Activated B cell treated with CpG ODN at 0.5 μM for 24 hours (primary cell): ENCODE measurements at regions not wholly inside any gene's neighbourhood (a gene's known extent, or its start where the extent isn't known, plus 50 kb on each side); places are given as distances from the start of the nearest gene placed in this dataset.

ENCODE experiments used
- ATAC-seq: fragments of 200-7000 bp; cut with Tn5 transposase; one replicate; pipeline ENCODE4 v1.10.0; 2021; ENCODE audit warnings: low read depth, mild to moderate bottlenecking, moderate library complexity
- CTCF ChIA-PET: fragments of 350-600 bp; sonication (Branson Sonifier 250); formaldehyde crosslinking; loops from one replicate; lab custom pipeline; 2021; ENCODE audit warnings: antibody characterized with exemption; lab: Charles Lee
- POLR2A ChIA-PET: fragments of 350-600 bp; sonication (Branson Sonifier 250); formaldehyde crosslinking; loops from one replicate; lab custom pipeline; 2021; ENCODE audit warnings: antibody characterized with exemption; lab: Charles Lee
- DNase-seq: peaks from one replicate; pipeline ENCODE4 v3.0.0; 2022
- H3K27ac Mint-ChIP-seq: one replicate; pipeline ENCODE4 v1.8.0; 2020; ENCODE audit warnings: mixed read lengths
- H3K27me3 Mint-ChIP-seq: one replicate; pipeline ENCODE4 v1.8.0; 2021; ENCODE audit warnings: mixed read lengths
- H3K36me3 Mint-ChIP-seq: one replicate; pipeline ENCODE4 v1.8.0; 2021; ENCODE audit warnings: low read depth, mixed read lengths
- H3K4me1 Mint-ChIP-seq: one replicate; pipeline ENCODE4 v1.8.0; 2021; ENCODE audit warnings: mixed read lengths
- H3K4me3 Mint-ChIP-seq: one replicate; pipeline ENCODE4 v1.8.0; 2020; ENCODE audit warnings: mild to moderate bottlenecking, mixed read lengths
- H3K9me3 Mint-ChIP-seq: one replicate; pipeline ENCODE4 v1.8.0; 2020; ENCODE audit warnings: mixed read lengths
- CTCF ChIP-seq: fragments of 200-600 bp; IDR thresholded peaks from one replicate; pipeline ENCODE4 v1.8.0; 2022; ENCODE audit warnings: antibody characterized with exemption, mild to moderate bottlenecking
- intact Hi-C: fragments of 100-400 bp; cut with micrococcal nuclease; formaldehyde crosslinking; loops from one replicate; pipeline ENCODE4 v1.15.1; 2024

GRCh38 chr12:66061557-66062289, 68.8 kb downstream of the LLPH start:
- peaks cover 13% of the 10 kb centered on the region for H3K27me3 Mint-ChIP-seq
- no peak overlapping the region for H3K4me3 Mint-ChIP-seq
- POLR2A ChIA-PET: no interaction called here
- no peak for TF ChIP-seq CTCF
- DNase-seq (no peak), ATAC-seq (no peak)
- intact Hi-C loops: no loop called here
- no peaks in the 10 kb centered on the region for H3K36me3 Mint-ChIP-seq
- no peaks in the 10 kb centered on the region for H3K9me3 Mint-ChIP-seq
- H3K27ac Mint-ChIP-seq: no peak overlapping the region
- CTCF ChIA-PET: no interaction called here
- peaks cover 3% of the 10 kb centered on the region for H3K4me1 Mint-ChIP-seq

GRCh38 chr12:66061076-66061475, 69.5 kb downstream of the LLPH start:
- DNase-seq (no peak), ATAC-seq (no peak)
- Mint-ChIP-seq H3K27ac (no peak overlapping the region), H3K4me3 (no peak overlapping the region), H3K9me3 (no peaks in the 10 kb centered on the region), H3K4me1 (no peaks in the 10 kb centered on the region), H3K27me3 (peaks cover 13% of the 10 kb centered on the region), H3K36me3 (no peaks in the 10 kb centered on the region)
- ChIA-PET POLR2A (no interaction called here), CTCF (no interaction called here)
- intact Hi-C loops: no loop called here
- TF ChIP-seq CTCF: no peak

GRCh38 chr12:66060163-66060907, 70.2 kb downstream of the LLPH start:
- peaks cover 13% of the 10 kb centered on the region for H3K27me3 Mint-ChIP-seq
- no peaks in the 10 kb centered on the region for H3K4me1 Mint-ChIP-seq
- ChIA-PET CTCF (no interaction called here), POLR2A (no interaction called here)
- intact Hi-C loops: no loop called here
- no peak for ATAC-seq
- H3K4me3 Mint-ChIP-seq: no peak overlapping the region
- H3K36me3 Mint-ChIP-seq: no peaks in the 10 kb centered on the region
- no peak for DNase-seq
- H3K27ac Mint-ChIP-seq: no peak overlapping the region
- no peak for TF ChIP-seq CTCF
- H3K9me3 Mint-ChIP-seq: no peaks in the 10 kb centered on the region

- Mint-ChIP-seq H3K27me3 (peaks cover 13% of the 10 kb centered on the region), H3K27ac (no peak overlapping the region), H3K36me3 (no peaks in the 10 kb centered on the region), H3K4me3 (no peak overlapping the region), H3K9me3 (no peaks in the 10 kb centered on the region), H3K4me1 (no peaks in the 10 kb centered on the region)
- intact Hi-C loops: no loop called here
- TF ChIP-seq CTCF: no peak
- ATAC-seq: no peak
- ChIA-PET CTCF (no interaction called here), POLR2A (no interaction called here)
- DNase-seq: no peak
Measured at GRCh38 chr12:66059666-66060065, 70.9 kb downstream of the LLPH start.

GRCh38 chr12:66058554-66058953, 72.0 kb downstream of the LLPH start:
- H3K4me3 Mint-ChIP-seq: no peak overlapping the region
- intact Hi-C loops: no loop called here
- CTCF ChIA-PET: no interaction called here

More at GRCh38 chr12:66058554-66058953, 72.0 kb downstream of the LLPH start:
- no peak for ATAC-seq
- no peak for DNase-seq
- Mint-ChIP-seq H3K27ac (no peak overlapping the region), H3K36me3 (no peaks in the 10 kb centered on the region), H3K27me3 (peaks cover 11% of the 10 kb centered on the region), H3K4me1 (no peaks in the 10 kb centered on the region), H3K9me3 (no peaks in the 10 kb centered on the region)
- POLR2A ChIA-PET: no interaction called here
- TF ChIP-seq CTCF: no peak
